T-cell (primary cell): ENCODE measurements at regions not wholly inside any gene's neighbourhood (a gene's known extent, or its start where the extent isn't known, plus 50 kb on each side); places are given as distances from the start of the nearest gene placed in this dataset.
"Not testable (repeated sequence)": the region's sequence is repeated elsewhere in the genome, so short reads cannot be mapped to it uniquely, and the experiment has no call there.

ENCODE experiments used
- ATAC-seq, 4 experiments: fragments of 200-7000 bp in 3 of 4; fragments of 150-1000 bp in 1 of 4; cut with Tn5 transposase; replicated peaks in 1 of 4; 1 replicate in 3 of 4; 2 replicates in 1 of 4; pipeline ENCODE4 v1.10.0; 2021; ENCODE audit warnings: moderate library complexity in 3 of 4, mild to moderate bottlenecking in 2 of 4, moderate number of reproducible peaks in 1 of 4
- CTCF ChIA-PET, 2 donors: fragments of 300-600 bp; sonication (Branson Sonifier 250); formaldehyde crosslinking; loops; one replicate each; lab custom pipeline; 2022; ENCODE audit warnings: antibody characterized with exemption in 2 of 2; lab: Charles Lee
- POLR2A ChIA-PET, 2 donors: fragments of 300-600 bp; sonication (Branson Sonifier 250); formaldehyde crosslinking; loops; one replicate each; lab custom pipeline; 2022; ENCODE audit warnings: antibody characterized with exemption in 2 of 2; lab: Charles Lee
- DNase-seq, 35 experiments: peaks; one replicate each; pipeline versions ENCODE4 v3.0.0 to v3.0.0-alpha.2; 2013 to 2023
- H3K27ac ChIP-seq: one replicate; pipeline ENCODE4 v1.5.1; 2013; ENCODE audit warnings: low read length
- H3K27me3 ChIP-seq, 2 experiments: replicated peaks in 1 of 2; 1 replicate in 1 of 2; 2 replicates in 1 of 2; pipeline versions ENCODE4 v1.6.1 to v1.7.0; 2013; ENCODE audit warnings: low read length in 1 of 2, mixed read lengths in 1 of 2; ENCODE audit not compliant: control insufficient read depth in 2 of 2, insufficient read depth in 2 of 2; ENCODE audit errors: extremely low read depth in 1 of 2
- H3K36me3 ChIP-seq, 2 donors: 1 replicate in 1 of 2; 2 replicates in 1 of 2; pipeline versions ENCODE4 v1.6.1 to v1.7.0; 2013; ENCODE audit warnings: low read length in 1 of 2; ENCODE audit not compliant: control insufficient read depth in 2 of 2, insufficient read depth in 1 of 2; ENCODE audit errors: extremely low read depth in 1 of 2
- H3K4me1 ChIP-seq, 2 experiments: 1 replicate in 1 of 2; 2 replicates in 1 of 2; pipeline versions ENCODE4 v1.6.1 to v1.7.0; 2013; ENCODE audit warnings: low read length in 2 of 2, mixed read lengths in 1 of 2; ENCODE audit not compliant: insufficient read depth in 2 of 2, control insufficient read depth in 1 of 2; ENCODE audit errors: extremely low read depth in 1 of 2
- H3K4me3 ChIP-seq, 2 donors: 1 replicate in 1 of 2; 2 replicates in 1 of 2; pipeline versions ENCODE4 v1.5.1 to v1.7.0; 2013; ENCODE audit warnings: mild to moderate bottlenecking in 2 of 2, low read length in 1 of 2, moderate library complexity in 1 of 2; ENCODE audit not compliant: control insufficient read depth in 1 of 2; ENCODE audit errors: extremely low read depth in 1 of 2
- H3K9me3 ChIP-seq: 2 replicates; pipeline ENCODE4 v1.7.0; 2013
- H3K27ac Mint-ChIP-seq, 2 donors: one replicate each; pipeline ENCODE4 v1.8.0; 2020 to 2021; ENCODE audit warnings: mild to moderate bottlenecking in 2 of 2, mixed read lengths in 2 of 2
- H3K27me3 Mint-ChIP-seq, 2 donors: one replicate each; pipeline ENCODE4 v1.8.0; 2021 to 2022; ENCODE audit warnings: mixed read lengths in 2 of 2
- H3K36me3 Mint-ChIP-seq: one replicate; pipeline ENCODE4 v1.8.0; 2021; ENCODE audit warnings: mixed read lengths
- H3K4me1 Mint-ChIP-seq, 3 donors: one replicate each; pipeline ENCODE4 v1.8.0; 2020 to 2022; ENCODE audit warnings: mixed read lengths in 3 of 3, mild to moderate bottlenecking in 1 of 3
- H3K4me3 Mint-ChIP-seq, 3 donors: one replicate each; pipeline ENCODE4 v1.8.0; 2020 to 2022; ENCODE audit warnings: mild to moderate bottlenecking in 3 of 3, mixed read lengths in 3 of 3, moderate library complexity in 3 of 3
- H3K9me3 Mint-ChIP-seq, 3 donors: one replicate each; pipeline ENCODE4 v1.8.0; 2020 to 2022; ENCODE audit warnings: mixed read lengths in 3 of 3
- WGBS: methylation state at CpG from one replicate; pipeline ENCODE4 v1.1.5; 2013; ENCODE audit warnings: missing lambda C conversion rate; ENCODE audit not compliant: insufficient coverage; 5-methylcytosine and 5-hydroxymethylcytosine counted together

DNA sequence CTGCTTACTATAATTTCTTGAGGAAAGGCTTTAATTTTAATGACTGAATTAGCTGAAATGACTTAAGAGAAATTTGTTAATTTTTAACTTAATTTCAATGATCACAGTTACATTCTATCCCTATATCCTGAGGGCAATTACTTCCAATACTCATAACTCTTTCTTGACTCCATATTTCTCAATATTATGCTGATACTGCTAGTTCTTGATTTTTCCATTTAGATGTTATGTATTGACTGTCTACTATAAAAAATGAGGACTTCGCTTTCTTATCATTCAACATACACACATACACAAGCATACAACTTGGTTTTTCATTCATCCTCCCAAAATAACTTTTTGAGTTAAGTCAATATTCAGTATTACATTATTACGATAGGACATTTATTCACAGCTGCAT lies 176.2 kb downstream of the PHLDA1 start:
- no peak overlapping the region for H3K4me3 ChIP-seq
- H3K27me3 Mint-ChIP-seq = peaks cover 3 to 20% of the 10 kb centered on the region in 2 donors
- H3K27ac ChIP-seq = no peak overlapping the region
- H3K36me3 ChIP-seq = no peaks in the 10 kb centered on the region
- no peaks in the 10 kb centered on the region for H3K4me1 ChIP-seq
- ChIA-PET POLR2A (no interaction called here), CTCF (no interaction called here)
- WGBS = no CpG with 5 or more reads among the region's 2 CpGs
- peaks cover 0 to 3% of the 10 kb centered on the region in 2 experiments for H3K27me3 ChIP-seq
- H3K9me3 Mint-ChIP-seq = no peaks in the 10 kb centered on the region
- no peak overlapping the region for H3K27ac Mint-ChIP-seq
- no peaks in the 10 kb centered on the region for H3K36me3 Mint-ChIP-seq
- H3K9me3 ChIP-seq = no peaks in the 10 kb centered on the region
- H3K4me3 Mint-ChIP-seq = no peak overlapping the region
- DNase-seq (no peak), ATAC-seq (no peak)
- no peaks in the 10 kb centered on the region for H3K4me1 Mint-ChIP-seq

DNA sequence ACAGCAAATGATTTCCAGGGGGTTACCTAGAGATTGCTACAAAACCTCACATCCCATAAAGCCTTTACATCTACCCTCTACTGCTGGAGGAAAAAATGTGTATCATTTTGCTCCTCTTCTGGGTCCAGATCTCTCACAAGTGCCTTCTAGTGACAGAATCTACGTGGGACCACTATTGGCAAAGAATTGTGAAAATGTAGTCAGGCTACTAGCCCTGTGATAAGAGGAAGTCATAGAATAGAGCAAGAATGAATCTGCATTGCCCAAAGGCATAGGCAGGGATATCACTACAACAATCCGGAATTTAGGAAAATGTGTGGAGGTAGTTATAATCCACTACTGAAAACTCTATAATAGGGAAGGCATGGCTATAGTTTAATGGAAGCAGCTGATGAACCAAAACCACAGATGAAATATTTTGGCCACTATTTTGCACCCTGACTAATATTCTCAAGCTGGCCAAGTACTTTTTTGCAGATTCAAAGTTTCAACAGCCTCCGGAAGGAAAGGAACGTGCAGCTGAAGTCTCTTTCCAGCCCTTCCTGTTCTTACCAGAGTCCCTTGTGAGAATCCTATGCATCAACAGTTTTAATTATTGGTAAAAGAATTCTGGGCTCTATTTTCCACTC lies 176.8 kb downstream of the PHLDA1 start:
- H3K9me3 ChIP-seq = no peaks in the 10 kb centered on the region
- Mint-ChIP-seq H3K36me3 (no peaks in the 10 kb centered on the region), H3K9me3 (no peaks in the 10 kb centered on the region), H3K4me3 (no peak overlapping the region), H3K27ac (no peak overlapping the region), H3K27me3 (peaks cover 3 to 20% of the 10 kb centered on the region in 2 donors), H3K4me1 (no peaks in the 10 kb centered on the region)
- no peak overlapping the region for H3K4me3 ChIP-seq
- POLR2A ChIA-PET = no interaction called here
- CTCF ChIA-PET = no interaction called here
- no peak overlapping the region for H3K27ac ChIP-seq
- H3K4me1 ChIP-seq = no peaks in the 10 kb centered on the region
- WGBS = 57% methylated on average over 1 of the region's 4 CpGs
- DNase-seq (no peak), ATAC-seq (no peak)
- peaks cover 0 to 3% of the 10 kb centered on the region in 2 experiments for H3K27me3 ChIP-seq
- no peaks in the 10 kb centered on the region for H3K36me3 ChIP-seq

DNA sequence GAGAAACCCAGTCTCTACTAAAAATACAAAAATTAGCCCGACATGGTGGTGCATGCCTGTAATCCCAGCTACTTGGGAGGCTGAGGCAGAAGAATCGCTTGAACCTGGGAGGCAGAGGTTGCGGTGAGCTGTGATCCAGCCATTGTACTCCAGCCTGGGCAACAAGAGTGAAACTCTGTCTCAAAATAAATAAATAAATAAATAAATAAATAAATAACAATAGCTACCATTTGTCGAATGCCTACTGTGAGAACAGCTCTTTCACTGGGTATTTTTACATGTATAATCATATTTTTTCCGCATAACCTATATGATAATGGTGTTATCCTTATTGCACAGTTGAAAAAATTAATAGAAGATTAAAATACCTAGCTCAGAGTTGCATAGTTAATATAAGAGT lies 177.4 kb downstream of the PHLDA1 start:
- H3K9me3 ChIP-seq, H3K27ac ChIP-seq, H3K4me3 ChIP-seq, H3K36me3 Mint-ChIP-seq, H3K4me3 Mint-ChIP-seq, CTCF ChIA-PET, DNase-seq, H3K27ac Mint-ChIP-seq, POLR2A ChIA-PET, H3K27me3 ChIP-seq, H3K4me1 ChIP-seq, H3K4me1 Mint-ChIP-seq, H3K9me3 Mint-ChIP-seq, ATAC-seq, H3K36me3 ChIP-seq: not testable (repeated sequence)
- WGBS = no CpG with 5 or more reads among the region's 5 CpGs
- peaks cover 3 to 20% of the 10 kb centered on the region in 2 donors for H3K27me3 Mint-ChIP-seq

DNA sequence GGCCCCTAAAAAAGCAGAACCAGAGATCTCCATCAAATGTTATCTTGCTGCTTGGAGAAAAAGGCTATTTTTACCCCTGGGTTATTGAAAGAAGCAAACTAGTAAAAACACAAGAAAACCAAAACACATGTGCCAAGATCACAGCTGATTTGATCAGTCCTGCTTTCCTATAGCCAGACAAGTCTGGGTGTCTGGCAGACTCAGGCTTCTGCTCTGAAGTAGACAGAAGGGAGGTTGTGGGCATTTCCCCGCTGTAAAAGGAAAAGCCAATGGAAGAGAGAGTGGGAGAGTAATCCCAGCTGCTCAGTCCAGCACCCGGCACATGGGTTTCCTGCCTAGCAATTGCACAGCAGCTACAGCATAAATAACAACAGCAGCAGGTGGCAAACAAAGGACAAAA lies 177.9 kb downstream of the PHLDA1 start:
- Histone ChIP-seq H3K4me3 (no peak overlapping the region), H3K9me3 (no peaks in the 10 kb centered on the region), H3K27ac (no peak overlapping the region), H3K36me3 (no peaks in the 10 kb centered on the region), H3K27me3 (peaks cover 0 to 3% of the 10 kb centered on the region in 2 experiments), H3K4me1 (no peaks in the 10 kb centered on the region)
- Mint-ChIP-seq H3K4me1 (no peaks in the 10 kb centered on the region), H3K36me3 (no peaks in the 10 kb centered on the region), H3K27me3 (peaks cover 3 to 20% of the 10 kb centered on the region in 2 donors), H3K9me3 (no peaks in the 10 kb centered on the region), H3K27ac (no peak overlapping the region), H3K4me3 (no peak overlapping the region)
- POLR2A ChIA-PET = no interaction called here
- ATAC-seq (no peak), DNase-seq (no peak)
- WGBS = no CpG with 5 or more reads among the region's 2 CpGs
- CTCF ChIA-PET = no interaction called here

DNA sequence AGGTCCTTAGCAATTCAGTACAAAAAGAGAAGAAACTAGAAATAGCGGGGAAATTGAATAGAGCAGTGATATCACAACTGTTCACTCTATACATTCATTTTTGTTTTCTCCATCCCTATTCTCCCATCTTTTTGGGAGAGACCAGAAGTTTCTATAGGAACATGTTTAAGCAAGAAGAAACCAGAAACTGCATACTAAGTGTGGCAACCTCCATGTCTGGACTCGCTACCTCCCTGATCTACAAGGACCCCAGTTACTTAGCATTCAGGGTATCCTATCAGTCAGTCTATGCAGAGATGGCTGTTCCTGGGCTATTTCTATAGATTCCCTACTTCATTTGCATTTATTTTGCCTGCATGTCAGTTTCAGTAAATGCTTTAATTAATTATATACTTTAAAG lies 178.6 kb downstream of the PHLDA1 start:
- Histone ChIP-seq H3K27me3 (peaks cover 0 to 3% of the 10 kb centered on the region in 2 experiments), H3K9me3 (no peaks in the 10 kb centered on the region), H3K27ac (no peak overlapping the region), H3K4me1 (no peaks in the 10 kb centered on the region), H3K4me3 (no peak overlapping the region), H3K36me3 (no peaks in the 10 kb centered on the region)
- DNase-seq = no peak
- no peak overlapping the region for H3K27ac Mint-ChIP-seq
- no peak for ATAC-seq
- ChIA-PET CTCF (no interaction called here), POLR2A (no interaction called here)
- peaks cover 0 to 4% (median 4%) of the 10 kb centered on the region in 3 donors for H3K4me1 Mint-ChIP-seq
- no peaks in the 10 kb centered on the region for H3K9me3 Mint-ChIP-seq
- H3K27me3 Mint-ChIP-seq = peaks cover 3 to 20% of the 10 kb centered on the region in 2 donors
- WGBS = 20% methylated on average over 1 of the region's 2 CpGs
- H3K4me3 Mint-ChIP-seq = no peak overlapping the region
- no peaks in the 10 kb centered on the region for H3K36me3 Mint-ChIP-seq

DNA sequence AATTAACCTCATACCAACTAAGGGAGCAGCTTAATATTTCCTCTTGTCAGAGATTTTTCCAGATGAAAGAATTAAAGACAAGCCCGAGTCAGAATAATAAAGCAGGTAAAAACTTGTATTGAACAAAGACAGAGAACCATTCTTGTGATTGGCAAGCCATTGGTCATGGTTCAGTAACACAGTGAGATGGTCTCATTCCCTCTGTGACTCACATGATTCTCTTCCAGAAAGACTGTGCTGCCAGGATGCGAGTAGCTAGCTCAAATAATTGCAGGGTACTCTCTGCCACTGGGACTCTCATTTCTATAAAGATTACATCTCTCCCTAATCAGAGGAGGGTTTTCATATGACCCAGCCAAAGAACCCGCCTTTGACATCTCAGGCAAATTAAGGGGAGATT lies 179.4 kb downstream of the PHLDA1 start:
- H3K27me3 ChIP-seq = peaks cover 0 to 3% of the 10 kb centered on the region in 2 experiments
- DNase-seq = no peak
- Mint-ChIP-seq H3K27ac (no peak overlapping the region), H3K27me3 (peaks cover 3 to 20% of the 10 kb centered on the region in 2 donors), H3K4me3 (no peak overlapping the region), H3K4me1 (peaks cover 0 to 4% (median 4%) of the 10 kb centered on the region in 3 donors), H3K36me3 (no peaks in the 10 kb centered on the region), H3K9me3 (no peaks in the 10 kb centered on the region)
- H3K4me1 ChIP-seq = no peaks in the 10 kb centered on the region
- H3K4me3 ChIP-seq = no peak overlapping the region
- H3K27ac ChIP-seq = no peak overlapping the region
- H3K36me3 ChIP-seq = no peaks in the 10 kb centered on the region
- no peak for ATAC-seq
- 100% methylated on average over 1 of the region's 3 CpGs for WGBS
- ChIA-PET CTCF (no interaction called here), POLR2A (no interaction called here)
- no peaks in the 10 kb centered on the region for H3K9me3 ChIP-seq
